SK-N-SH treated with all-trans-retinoic acid at 6 μM for 48 hours (cell line): ENCODE measurements at regions not wholly inside any gene's neighbourhood (a gene's known extent, or its start where the extent isn't known, plus 50 kb on each side); places are given as distances from the start of the nearest gene placed in this dataset.

ENCODE experiments used
- ARNTL ChIP-seq: fragments of 450-650 bp; formaldehyde crosslinking; IDR thresholded peaks from 2 replicates; pipeline ENCODE4 v1.5.0; 2020; ENCODE audit warnings: low read depth, mild to moderate bottlenecking, moderate library complexity, borderline replicate concordance
- ESRRG ChIP-seq: fragments of 250-450 bp; sonication (Bioruptor Pico); IDR thresholded peaks from 2 replicates; pipeline ENCODE4 v1.6.1; 2021; ENCODE audit warnings: mild to moderate bottlenecking
- TOX ChIP-seq: fragments of 250-450 bp; sonication (Bioruptor Pico); IDR thresholded peaks from 2 replicates; pipeline ENCODE4 v1.8.0; 2021; ENCODE audit warnings: mild to moderate bottlenecking, moderate library complexity, borderline replicate concordance
- TF ChIP-seq, protein P1 (sequence below): fragments of 250-450 bp; sonication (Bioruptor Pico); IDR thresholded peaks from 2 replicates; pipeline ENCODE4 v1.5.0; 2020; ENCODE audit warnings: mild to moderate bottlenecking, moderate library complexity
- TF ChIP-seq, protein P2 (sequence below): fragments of 250-450 bp; sonication (Bioruptor Pico); IDR thresholded peaks from 2 replicates; pipeline ENCODE4 v1.5.1; 2021; ENCODE audit warnings: mild to moderate bottlenecking, moderate library complexity
- TF ChIP-seq, protein P3 (sequence below): fragments of 250-450 bp; sonication (Bioruptor Pico); IDR thresholded peaks from 2 replicates; pipeline ENCODE4 v1.8.0; 2020; ENCODE audit warnings: mild to moderate bottlenecking, moderate library complexity, borderline replicate concordance

DNA sequence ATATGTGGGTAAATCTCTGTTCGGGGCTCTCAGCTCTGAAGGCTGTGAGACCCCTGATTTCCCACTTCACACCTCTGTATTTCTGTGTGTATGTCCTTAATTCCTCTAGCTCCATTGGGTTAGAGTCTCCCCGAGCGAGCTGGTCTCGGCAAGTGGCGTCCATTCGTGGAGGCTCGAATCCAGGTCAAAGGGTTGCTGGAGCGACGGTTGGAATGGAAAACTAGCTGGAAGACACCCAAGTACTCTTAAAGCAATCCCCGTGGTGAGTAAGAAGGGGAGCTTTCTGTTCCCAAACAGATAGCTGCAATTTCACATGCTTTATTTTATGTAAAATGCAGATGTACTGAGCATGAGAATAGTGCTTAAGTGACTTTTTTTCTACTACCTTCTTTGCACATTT, 277.5 kb upstream of the SGCG start:
- TF ChIP-seq, protein P1, sequence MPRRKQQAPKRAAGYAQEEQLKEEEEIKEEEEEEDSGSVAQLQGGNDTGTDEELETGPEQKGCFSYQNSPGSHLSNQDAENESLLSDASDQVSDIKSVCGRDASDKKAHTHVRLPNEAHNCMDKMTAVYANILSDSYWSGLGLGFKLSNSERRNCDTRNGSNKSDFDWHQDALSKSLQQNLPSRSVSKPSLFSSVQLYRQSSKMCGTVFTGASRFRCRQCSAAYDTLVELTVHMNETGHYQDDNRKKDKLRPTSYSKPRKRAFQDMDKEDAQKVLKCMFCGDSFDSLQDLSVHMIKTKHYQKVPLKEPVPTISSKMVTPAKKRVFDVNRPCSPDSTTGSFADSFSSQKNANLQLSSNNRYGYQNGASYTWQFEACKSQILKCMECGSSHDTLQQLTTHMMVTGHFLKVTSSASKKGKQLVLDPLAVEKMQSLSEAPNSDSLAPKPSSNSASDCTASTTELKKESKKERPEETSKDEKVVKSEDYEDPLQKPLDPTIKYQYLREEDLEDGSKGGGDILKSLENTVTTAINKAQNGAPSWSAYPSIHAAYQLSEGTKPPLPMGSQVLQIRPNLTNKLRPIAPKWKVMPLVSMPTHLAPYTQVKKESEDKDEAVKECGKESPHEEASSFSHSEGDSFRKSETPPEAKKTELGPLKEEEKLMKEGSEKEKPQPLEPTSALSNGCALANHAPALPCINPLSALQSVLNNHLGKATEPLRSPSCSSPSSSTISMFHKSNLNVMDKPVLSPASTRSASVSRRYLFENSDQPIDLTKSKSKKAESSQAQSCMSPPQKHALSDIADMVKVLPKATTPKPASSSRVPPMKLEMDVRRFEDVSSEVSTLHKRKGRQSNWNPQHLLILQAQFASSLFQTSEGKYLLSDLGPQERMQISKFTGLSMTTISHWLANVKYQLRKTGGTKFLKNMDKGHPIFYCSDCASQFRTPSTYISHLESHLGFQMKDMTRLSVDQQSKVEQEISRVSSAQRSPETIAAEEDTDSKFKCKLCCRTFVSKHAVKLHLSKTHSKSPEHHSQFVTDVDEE (CRISPR knock-in tag), result no peak
- TF ChIP-seq, protein P2, sequence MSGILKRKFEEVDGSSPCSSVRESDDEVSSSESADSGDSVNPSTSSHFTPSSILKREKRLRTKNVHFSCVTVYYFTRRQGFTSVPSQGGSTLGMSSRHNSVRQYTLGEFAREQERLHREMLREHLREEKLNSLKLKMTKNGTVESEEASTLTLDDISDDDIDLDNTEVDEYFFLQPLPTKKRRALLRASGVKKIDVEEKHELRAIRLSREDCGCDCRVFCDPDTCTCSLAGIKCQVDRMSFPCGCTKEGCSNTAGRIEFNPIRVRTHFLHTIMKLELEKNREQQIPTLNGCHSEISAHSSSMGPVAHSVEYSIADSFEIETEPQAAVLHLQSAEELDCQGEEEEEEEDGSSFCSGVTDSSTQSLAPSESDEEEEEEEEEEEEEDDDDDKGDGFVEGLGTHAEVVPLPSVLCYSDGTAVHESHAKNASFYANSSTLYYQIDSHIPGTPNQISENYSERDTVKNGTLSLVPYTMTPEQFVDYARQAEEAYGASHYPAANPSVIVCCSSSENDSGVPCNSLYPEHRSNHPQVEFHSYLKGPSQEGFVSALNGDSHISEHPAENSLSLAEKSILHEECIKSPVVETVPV (CRISPR knock-in tag), result no peak
- no peak for TF ChIP-seq ARNTL
- TF ChIP-seq, protein P3, sequence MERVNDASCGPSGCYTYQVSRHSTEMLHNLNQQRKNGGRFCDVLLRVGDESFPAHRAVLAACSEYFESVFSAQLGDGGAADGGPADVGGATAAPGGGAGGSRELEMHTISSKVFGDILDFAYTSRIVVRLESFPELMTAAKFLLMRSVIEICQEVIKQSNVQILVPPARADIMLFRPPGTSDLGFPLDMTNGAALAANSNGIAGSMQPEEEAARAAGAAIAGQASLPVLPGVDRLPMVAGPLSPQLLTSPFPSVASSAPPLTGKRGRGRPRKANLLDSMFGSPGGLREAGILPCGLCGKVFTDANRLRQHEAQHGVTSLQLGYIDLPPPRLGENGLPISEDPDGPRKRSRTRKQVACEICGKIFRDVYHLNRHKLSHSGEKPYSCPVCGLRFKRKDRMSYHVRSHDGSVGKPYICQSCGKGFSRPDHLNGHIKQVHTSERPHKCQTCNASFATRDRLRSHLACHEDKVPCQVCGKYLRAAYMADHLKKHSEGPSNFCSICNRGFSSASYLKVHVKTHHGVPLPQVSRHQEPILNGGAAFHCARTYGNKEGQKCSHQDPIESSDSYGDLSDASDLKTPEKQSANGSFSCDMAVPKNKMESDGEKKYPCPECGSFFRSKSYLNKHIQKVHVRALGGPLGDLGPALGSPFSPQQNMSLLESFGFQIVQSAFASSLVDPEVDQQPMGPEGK (CRISPR knock-in tag), result no peak
- no peak for TF ChIP-seq ESRRG (CRISPR knock-in tag)
- TF ChIP-seq TOX (CRISPR knock-in tag), result no peak
